Subcutaneous abdominal adipose tissue (tissue), 5 donors: ENCODE measurements at regions not wholly inside any gene's neighbourhood (a gene's known extent, or its start where the extent isn't known, plus 50 kb on each side); places are given as distances from the start of the nearest gene placed in this dataset.

ENCODE experiments used
- H3K27ac ChIP-seq: one replicate; pipeline ENCODE4 v1.7.0; 2013; ENCODE audit warnings: low read depth, mild to moderate bottlenecking, inconsistent platforms, low read length, moderate library complexity
- H3K27me3 ChIP-seq, 5 donors: one replicate each; pipeline ENCODE4 v1.7.0; 2013; ENCODE audit warnings: low read length in 5 of 5, inconsistent platforms in 1 of 5; ENCODE audit not compliant: control insufficient read depth in 5 of 5, insufficient read depth in 4 of 5
- H3K36me3 ChIP-seq, 5 donors: one replicate each; pipeline ENCODE4 v1.7.0; 2013; ENCODE audit warnings: low read length in 5 of 5; ENCODE audit not compliant: control insufficient read depth in 5 of 5, insufficient read depth in 5 of 5
- H3K4me1 ChIP-seq, 5 donors: one replicate each; pipeline ENCODE4 v1.7.0; 2013; ENCODE audit warnings: low read length in 5 of 5, mild to moderate bottlenecking in 3 of 5, moderate library complexity in 1 of 5; ENCODE audit not compliant: control insufficient read depth in 5 of 5, insufficient read depth in 5 of 5
- H3K4me3 ChIP-seq, 5 donors: one replicate each; pipeline ENCODE4 v1.7.0; 2013; ENCODE audit warnings: low read length in 5 of 5, low read depth in 1 of 5
- H3K9ac ChIP-seq, 5 donors: one replicate each; pipeline ENCODE4 v1.7.0; 2013; ENCODE audit warnings: low read length in 5 of 5, mild to moderate bottlenecking in 4 of 5, moderate library complexity in 3 of 5
- H3K9me3 ChIP-seq, 5 donors: one replicate each; pipeline ENCODE4 v1.7.0; 2013; ENCODE audit warnings: low read length in 5 of 5; ENCODE audit not compliant: control insufficient read depth in 5 of 5
- donor health status: healthy.
- donor health status: healthy.
- donor health status: healthy.
- donor health status: healthy.
- donor health status: healthy.

GRCh38 chr4:157616741-157617472 lies 396.4 kb downstream of the GRIA2 start:
- no peak overlapping the region for H3K9ac ChIP-seq
- no peak overlapping the region for H3K4me3 ChIP-seq
- H3K9me3 ChIP-seq, result no peaks in the 10 kb centered on the region
- H3K27me3 ChIP-seq, result no peaks in the 10 kb centered on the region
- H3K36me3 ChIP-seq, result no peaks in the 10 kb centered on the region
- no peaks in the 10 kb centered on the region for H3K4me1 ChIP-seq
- H3K27ac ChIP-seq, result no peak overlapping the region

- no peaks in the 10 kb centered on the region for H3K4me1 ChIP-seq
- H3K4me3 ChIP-seq, result no peak overlapping the region
- H3K27me3 ChIP-seq, result no peaks in the 10 kb centered on the region
- peaks cover 0 to 5% (median 3%) of the 10 kb centered on the region in 5 donors for H3K9me3 ChIP-seq
- no peak overlapping the region for H3K27ac ChIP-seq
- H3K9ac ChIP-seq, result no peak overlapping the region
- no peaks in the 10 kb centered on the region for H3K36me3 ChIP-seq
These were observed 387.5 kb downstream of the GRIA2 start for GRCh38 chr4:157607996-157608395.

- Histone ChIP-seq H3K9ac (no peak overlapping the region), H3K27me3 (no peaks in the 10 kb centered on the region), H3K4me3 (no peak overlapping the region), H3K4me1 (no peaks in the 10 kb centered on the region), H3K9me3 (peaks cover 0 to 5% (median 3%) of the 10 kb centered on the region in 5 donors), H3K27ac (no peak overlapping the region), H3K36me3 (no peaks in the 10 kb centered on the region)
These were observed 380.1 kb downstream of the GRIA2 start for GRCh38 chr4:157600583-157600982.

GRCh38 chr4:157591245-157591644 lies 370.7 kb downstream of the GRIA2 start:
- Histone ChIP-seq H3K27me3 (no peaks in the 10 kb centered on the region), H3K4me1 (peaks cover 0 to 4% (median 0%) of the 10 kb centered on the region in 5 donors), H3K27ac (no peak overlapping the region), H3K36me3 (no peaks in the 10 kb centered on the region), H3K9me3 (no peaks in the 10 kb centered on the region), H3K9ac (no peak overlapping the region), H3K4me3 (no peak overlapping the region)

- Histone ChIP-seq H3K9me3 (no peaks in the 10 kb centered on the region), H3K27ac (no peak overlapping the region), H3K27me3 (no peaks in the 10 kb centered on the region), H3K4me1 (peaks cover 0 to 4% (median 0%) of the 10 kb centered on the region in 5 donors), H3K36me3 (no peaks in the 10 kb centered on the region), H3K9ac (no peak overlapping the region), H3K4me3 (no peak overlapping the region)
These were observed 370.2 kb downstream of the GRIA2 start for GRCh38 chr4:157590679-157591078.

- no peak overlapping the region for H3K27ac ChIP-seq
- H3K36me3 ChIP-seq, result no peaks in the 10 kb centered on the region
- H3K9ac ChIP-seq, result no peak overlapping the region
- H3K9me3 ChIP-seq, result peaks cover 0 to 3% (median 0%) of the 10 kb centered on the region in 5 donors
- H3K4me1 ChIP-seq, result peaks cover 0 to 4% (median 0%) of the 10 kb centered on the region in 5 donors
- no peaks in the 10 kb centered on the region for H3K27me3 ChIP-seq
- no peak overlapping the region for H3K4me3 ChIP-seq
These were observed 367.3 kb downstream of the GRIA2 start for GRCh38 chr4:157587681-157588423.

GRCh38 chr4:157582141-157582540 lies 361.6 kb downstream of the GRIA2 start:
- H3K4me1 ChIP-seq, result no peaks in the 10 kb centered on the region
- H3K27me3 ChIP-seq, result no peaks in the 10 kb centered on the region
- no peak overlapping the region for H3K27ac ChIP-seq
- H3K9ac ChIP-seq, result no peak overlapping the region
- no peak overlapping the region for H3K4me3 ChIP-seq
- H3K36me3 ChIP-seq, result no peaks in the 10 kb centered on the region
- peaks cover 0 to 3% (median 0%) of the 10 kb centered on the region in 5 donors for H3K9me3 ChIP-seq

- Histone ChIP-seq H3K4me3 (no peak overlapping the region), H3K9ac (no peak overlapping the region), H3K36me3 (no peaks in the 10 kb centered on the region), H3K27ac (no peak overlapping the region), H3K9me3 (no peaks in the 10 kb centered on the region), H3K4me1 (no peaks in the 10 kb centered on the region), H3K27me3 (no peaks in the 10 kb centered on the region)
These were observed 356.2 kb downstream of the GRIA2 start for GRCh38 chr4:157576671-157577217.

GRCh38 chr4:157575339-157575738 lies 354.8 kb downstream of the GRIA2 start:
- Histone ChIP-seq H3K4me3 (no peak overlapping the region), H3K27ac (no peak overlapping the region), H3K9ac (no peak overlapping the region), H3K9me3 (no peaks in the 10 kb centered on the region), H3K36me3 (no peaks in the 10 kb centered on the region), H3K4me1 (no peaks in the 10 kb centered on the region), H3K27me3 (no peaks in the 10 kb centered on the region)

- Histone ChIP-seq H3K27me3 (no peaks in the 10 kb centered on the region), H3K9me3 (no peaks in the 10 kb centered on the region), H3K36me3 (no peaks in the 10 kb centered on the region)
These were observed 354.1 kb downstream of the GRIA2 start for GRCh38 chr4:157574606-157575005.

More at GRCh38 chr4:157574606-157575005, 354.1 kb downstream of the GRIA2 start:
- Histone ChIP-seq H3K4me3 (no peak overlapping the region), H3K4me1 (no peaks in the 10 kb centered on the region), H3K27ac (no peak overlapping the region), H3K9ac (no peak overlapping the region)
